ENCODE measurements at regions not wholly inside any gene's neighbourhood (a gene's known extent, or its start where the extent isn't known, plus 50 kb on each side); places are given as distances from the start of the nearest gene placed in this dataset.

- Histone ChIP-seq H3K4me1 (ENCODE audit: control insufficient read depth in 2 of 2, insufficient read depth in 2 of 2, low read length in 1 of 2) (no peaks in the 10 kb centered on the region), H3K9me3 (ENCODE audit: control insufficient read depth in 2 of 2, insufficient read depth in 1 of 2, low read depth in 1 of 2, low read length in 1 of 2) (no peaks in the 10 kb centered on the region), H3K36me3 (ENCODE audit: control insufficient read depth in 2 of 2, insufficient read depth in 2 of 2, low read length in 1 of 2) (no peaks in the 10 kb centered on the region), H3K27me3 (ENCODE audit: control insufficient read depth in 1 of 2, insufficient read depth in 2 of 2, low read length in 2 of 2) (no peaks in the 10 kb centered on the region), H3K4me3 (ENCODE audit: low read depth in 1 of 2, low read length in 2 of 2) (no peak overlapping the region), H3K27ac (ENCODE audit: low read depth in 2 of 2, low read length in 1 of 2) (no peak overlapping the region)
- WGBS, 2 donors: 74 to 84% methylated on average over 3 of the region's 3 CpGs
Measured at GRCh38 chr4:31034550-31034949, 314.4 kb downstream of the PCDH7 start.

- 85 to 95% methylated on average over 1 of the region's 1 CpG for WGBS, 2 donors
- Histone ChIP-seq H3K9me3 (ENCODE audit: control insufficient read depth in 2 of 2, insufficient read depth in 1 of 2, low read depth in 1 of 2, low read length in 1 of 2) (no peaks in the 10 kb centered on the region), H3K27ac (ENCODE audit: low read depth in 2 of 2, low read length in 1 of 2) (no peak overlapping the region)
Measured at GRCh38 chr4:31035761-31036160, 315.6 kb downstream of the PCDH7 start.

DNA sequence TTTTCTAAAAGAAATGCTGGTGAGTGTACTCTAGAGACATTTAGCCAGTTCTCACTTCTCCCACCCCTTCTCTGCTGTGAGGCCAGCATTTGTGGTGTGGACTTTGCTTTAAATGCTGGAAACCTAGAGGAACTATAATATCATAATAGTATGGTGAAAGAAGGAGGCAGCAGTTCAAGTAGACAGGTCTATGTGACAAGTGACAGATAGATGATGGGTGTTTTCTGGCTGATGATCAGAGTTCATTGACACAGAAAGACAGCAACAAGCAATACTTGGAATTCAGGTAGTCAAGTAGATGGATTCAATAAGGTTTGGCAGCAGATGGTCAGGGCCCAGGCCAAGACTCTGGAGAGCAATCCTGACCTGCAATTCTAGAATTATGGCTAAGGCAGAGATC is 317.5 kb downstream of the PCDH7 start:
- Histone ChIP-seq H3K27ac (ENCODE audit: low read depth in 2 of 2, low read length in 1 of 2) (no peak overlapping the region), H3K4me3 (ENCODE audit: low read depth in 1 of 2, low read length in 2 of 2) (no peak overlapping the region), H3K36me3 (ENCODE audit: control insufficient read depth in 2 of 2, insufficient read depth in 2 of 2, low read length in 1 of 2) (no peaks in the 10 kb centered on the region), H3K27me3 (ENCODE audit: control insufficient read depth in 1 of 2, insufficient read depth in 2 of 2, low read length in 2 of 2) (no peaks in the 10 kb centered on the region), H3K4me1 (ENCODE audit: control insufficient read depth in 2 of 2, insufficient read depth in 2 of 2, low read length in 1 of 2) (no peaks in the 10 kb centered on the region), H3K9me3 (ENCODE audit: control insufficient read depth in 2 of 2, insufficient read depth in 1 of 2, low read depth in 1 of 2, low read length in 1 of 2) (no peaks in the 10 kb centered on the region)

More at GRCh38 chr4:31035761-31036160, 315.6 kb downstream of the PCDH7 start:
- Histone ChIP-seq H3K27me3 (ENCODE audit: control insufficient read depth in 1 of 2, insufficient read depth in 2 of 2, low read length in 2 of 2) (no peaks in the 10 kb centered on the region), H3K4me3 (ENCODE audit: low read depth in 1 of 2, low read length in 2 of 2) (no peak overlapping the region), H3K4me1 (ENCODE audit: control insufficient read depth in 2 of 2, insufficient read depth in 2 of 2, low read length in 1 of 2) (no peaks in the 10 kb centered on the region), H3K36me3 (ENCODE audit: control insufficient read depth in 2 of 2, insufficient read depth in 2 of 2, low read length in 1 of 2) (no peaks in the 10 kb centered on the region)

DNA sequence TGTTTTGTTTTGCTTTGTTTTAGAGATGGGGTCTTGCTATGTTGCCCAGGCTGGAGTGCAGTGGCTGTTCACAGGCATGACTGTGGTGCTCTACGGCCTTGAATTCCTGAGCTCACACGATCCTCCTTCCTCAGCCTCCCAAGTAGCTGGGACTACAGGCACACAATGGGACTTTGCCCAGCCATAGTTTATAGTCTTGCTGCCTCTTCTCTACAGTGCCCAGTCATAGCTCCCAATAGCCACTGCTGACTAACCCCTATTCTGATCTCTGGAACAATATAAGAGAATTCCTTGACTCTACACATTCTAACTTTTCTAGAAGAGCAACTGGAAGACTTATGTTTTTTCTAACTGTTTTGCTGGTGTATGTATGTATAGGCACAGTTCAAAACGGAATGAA is 319.2 kb downstream of the PCDH7 start:
- Histone ChIP-seq H3K36me3 (ENCODE audit: control insufficient read depth in 2 of 2, insufficient read depth in 2 of 2, low read length in 1 of 2) (no peaks in the 10 kb centered on the region), H3K9me3 (ENCODE audit: control insufficient read depth in 2 of 2, insufficient read depth in 1 of 2, low read depth in 1 of 2, low read length in 1 of 2) (no peaks in the 10 kb centered on the region), H3K27ac (ENCODE audit: low read depth in 2 of 2, low read length in 1 of 2) (no peak overlapping the region), H3K27me3 (ENCODE audit: control insufficient read depth in 1 of 2, insufficient read depth in 2 of 2, low read length in 2 of 2) (no peaks in the 10 kb centered on the region), H3K4me3 (ENCODE audit: low read depth in 1 of 2, low read length in 2 of 2) (no peak overlapping the region), H3K4me1 (ENCODE audit: control insufficient read depth in 2 of 2, insufficient read depth in 2 of 2, low read length in 1 of 2) (no peaks in the 10 kb centered on the region)
- 83 to 90% methylated on average over 3 of the region's 3 CpGs for WGBS, 2 donors

DNA sequence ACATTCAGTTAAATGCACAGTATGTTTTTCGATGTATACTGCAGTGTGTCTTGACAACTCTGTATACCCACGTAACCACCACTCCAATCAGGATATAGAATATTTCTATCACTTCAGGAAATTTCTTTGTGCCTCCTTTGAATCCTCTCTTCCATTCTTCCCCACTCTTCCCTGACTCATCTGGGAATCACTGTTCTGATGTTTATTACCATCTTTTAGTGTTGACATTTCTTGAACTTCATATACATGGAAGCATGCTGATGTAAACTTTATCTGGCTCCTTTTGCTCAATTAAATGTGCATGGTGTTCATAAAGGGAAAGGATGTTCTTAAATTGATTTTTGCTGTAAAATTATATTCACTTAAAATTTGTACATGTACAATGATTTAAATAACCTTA is 319.9 kb downstream of the PCDH7 start:
- Histone ChIP-seq H3K4me3 (ENCODE audit: low read depth in 1 of 2, low read length in 2 of 2) (no peak overlapping the region), H3K27ac (ENCODE audit: low read depth in 2 of 2, low read length in 1 of 2) (no peak overlapping the region), H3K27me3 (ENCODE audit: control insufficient read depth in 1 of 2, insufficient read depth in 2 of 2, low read length in 2 of 2) (no peaks in the 10 kb centered on the region), H3K9me3 (ENCODE audit: control insufficient read depth in 2 of 2, insufficient read depth in 1 of 2, low read depth in 1 of 2, low read length in 1 of 2) (no peaks in the 10 kb centered on the region), H3K4me1 (ENCODE audit: control insufficient read depth in 2 of 2, insufficient read depth in 2 of 2, low read length in 1 of 2) (no peaks in the 10 kb centered on the region), H3K36me3 (ENCODE audit: control insufficient read depth in 2 of 2, insufficient read depth in 2 of 2, low read length in 1 of 2) (no peaks in the 10 kb centered on the region)
- WGBS, 2 donors: 47 to 79% methylated on average over 2 of the region's 2 CpGs

DNA sequence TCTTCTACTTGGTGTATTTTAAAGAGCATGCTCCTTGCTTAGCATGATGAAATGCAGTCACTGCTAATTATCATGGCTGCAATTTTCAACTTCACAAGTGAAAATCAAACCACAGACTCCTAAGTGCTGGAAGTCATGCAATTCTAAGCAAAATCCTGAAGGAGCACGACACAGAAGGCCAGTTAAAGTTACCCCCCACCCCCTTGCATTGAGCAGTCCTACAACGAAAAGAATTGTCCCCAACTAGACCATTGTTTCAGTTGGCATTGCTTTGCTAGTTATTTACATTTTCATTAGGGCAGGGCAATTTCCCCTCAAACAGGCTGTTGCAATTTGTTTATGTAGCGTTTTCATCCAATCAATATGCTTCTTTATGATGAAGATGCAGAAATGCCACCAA is 321.2 kb downstream of the PCDH7 start:
- H3K4me1 ChIP-seq (ENCODE audit: control insufficient read depth in 2 of 2, insufficient read depth in 2 of 2, low read length in 1 of 2): no peaks in the 10 kb centered on the region
- no peak overlapping the region for H3K27ac ChIP-seq (ENCODE audit: low read depth in 2 of 2, low read length in 1 of 2)
- no peak overlapping the region for H3K4me3 ChIP-seq (ENCODE audit: low read depth in 1 of 2, low read length in 2 of 2)
- H3K27me3 ChIP-seq (ENCODE audit: control insufficient read depth in 1 of 2, insufficient read depth in 2 of 2, low read length in 2 of 2): no peaks in the 10 kb centered on the region
- 68 to 83% methylated on average over 3 of the region's 3 CpGs for WGBS, 2 donors
- H3K9me3 ChIP-seq (ENCODE audit: control insufficient read depth in 2 of 2, insufficient read depth in 1 of 2, low read depth in 1 of 2, low read length in 1 of 2): no peaks in the 10 kb centered on the region
- no peaks in the 10 kb centered on the region for H3K36me3 ChIP-seq (ENCODE audit: control insufficient read depth in 2 of 2, insufficient read depth in 2 of 2, low read length in 1 of 2)

- Histone ChIP-seq H3K4me1 (ENCODE audit: control insufficient read depth in 2 of 2, insufficient read depth in 2 of 2, low read length in 1 of 2) (no peaks in the 10 kb centered on the region), H3K4me3 (ENCODE audit: low read depth in 1 of 2, low read length in 2 of 2) (no peak overlapping the region), H3K9me3 (ENCODE audit: control insufficient read depth in 2 of 2, insufficient read depth in 1 of 2, low read depth in 1 of 2, low read length in 1 of 2) (no peaks in the 10 kb centered on the region), H3K36me3 (ENCODE audit: control insufficient read depth in 2 of 2, insufficient read depth in 2 of 2, low read length in 1 of 2) (no peaks in the 10 kb centered on the region), H3K27ac (ENCODE audit: low read depth in 2 of 2, low read length in 1 of 2) (no peak overlapping the region), H3K27me3 (ENCODE audit: control insufficient read depth in 1 of 2, insufficient read depth in 2 of 2, low read length in 2 of 2) (no peaks in the 10 kb centered on the region)
- WGBS, 2 donors: 84 to 85% methylated on average over 2 of the region's 2 CpGs
Measured at GRCh38 chr4:31041853-31042252, 321.7 kb downstream of the PCDH7 start.

DNA sequence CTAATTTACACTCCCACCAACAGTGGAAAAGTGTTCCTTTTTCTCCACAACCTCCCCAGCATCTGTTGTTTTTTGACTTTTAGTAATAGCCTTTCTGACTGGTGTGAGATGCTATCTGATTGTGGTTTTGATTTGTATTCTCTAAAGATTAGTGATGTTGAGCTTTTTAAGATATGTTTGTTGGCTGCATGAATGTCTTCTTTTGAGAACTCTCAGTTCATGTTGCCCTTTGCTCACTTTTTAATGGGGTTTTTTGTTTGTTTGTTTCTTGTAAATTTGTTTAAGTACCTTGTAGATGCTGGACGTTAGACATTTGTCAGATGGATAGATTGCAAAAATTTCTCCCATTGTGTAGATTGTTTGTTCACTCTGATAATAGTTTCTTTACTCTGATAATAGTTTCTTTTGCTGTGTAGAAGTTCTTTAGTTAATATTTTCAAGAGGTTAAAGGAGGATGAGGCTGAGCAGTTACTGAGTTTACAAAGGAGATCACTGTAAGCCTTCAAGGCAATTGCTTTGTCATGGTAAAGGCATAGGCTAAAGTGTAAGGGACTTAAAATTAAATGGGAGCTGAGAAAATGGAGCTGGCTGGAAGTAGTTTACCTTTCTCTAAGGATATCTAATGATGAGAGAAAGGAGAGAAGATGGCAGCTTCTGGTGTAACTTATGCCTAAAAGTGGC is 323.4 kb downstream of the PCDH7 start:
- 29 to 48% methylated on average over 1 of the region's 1 CpG for WGBS, 2 donors
- no peak overlapping the region for H3K27ac ChIP-seq (ENCODE audit: low read depth in 2 of 2, low read length in 1 of 2)
- no peaks in the 10 kb centered on the region for H3K36me3 ChIP-seq (ENCODE audit: control insufficient read depth in 2 of 2, insufficient read depth in 2 of 2, low read length in 1 of 2)
- H3K4me1 ChIP-seq (ENCODE audit: control insufficient read depth in 2 of 2, insufficient read depth in 2 of 2, low read length in 1 of 2): no peaks in the 10 kb centered on the region
- H3K27me3 ChIP-seq (ENCODE audit: control insufficient read depth in 1 of 2, insufficient read depth in 2 of 2, low read length in 2 of 2): no peaks in the 10 kb centered on the region
- no peak overlapping the region for H3K4me3 ChIP-seq (ENCODE audit: low read depth in 1 of 2, low read length in 2 of 2)
- H3K9me3 ChIP-seq (ENCODE audit: control insufficient read depth in 2 of 2, insufficient read depth in 1 of 2, low read depth in 1 of 2, low read length in 1 of 2): no peaks in the 10 kb centered on the region

GRCh38 chr4:31045151-31045550 is 325.0 kb downstream of the PCDH7 start:
- Histone ChIP-seq H3K27ac (ENCODE audit: low read depth in 2 of 2, low read length in 1 of 2) (no peak overlapping the region), H3K9me3 (ENCODE audit: control insufficient read depth in 2 of 2, insufficient read depth in 1 of 2, low read depth in 1 of 2, low read length in 1 of 2) (no peaks in the 10 kb centered on the region), H3K4me3 (ENCODE audit: low read depth in 1 of 2, low read length in 2 of 2) (no peak overlapping the region), H3K4me1 (ENCODE audit: control insufficient read depth in 2 of 2, insufficient read depth in 2 of 2, low read length in 1 of 2) (no peaks in the 10 kb centered on the region), H3K27me3 (ENCODE audit: control insufficient read depth in 1 of 2, insufficient read depth in 2 of 2, low read length in 2 of 2) (no peaks in the 10 kb centered on the region), H3K36me3 (ENCODE audit: control insufficient read depth in 2 of 2, insufficient read depth in 2 of 2, low read length in 1 of 2) (no peaks in the 10 kb centered on the region)
- WGBS, 2 donors: 59 to 64% methylated on average over 4 of the region's 4 CpGs

GRCh38 chr4:31045724-31046318 is 325.7 kb downstream of the PCDH7 start:
- no peaks in the 10 kb centered on the region for H3K36me3 ChIP-seq (ENCODE audit: control insufficient read depth in 2 of 2, insufficient read depth in 2 of 2, low read length in 1 of 2)
- H3K4me1 ChIP-seq (ENCODE audit: control insufficient read depth in 2 of 2, insufficient read depth in 2 of 2, low read length in 1 of 2): no peaks in the 10 kb centered on the region
- no peak overlapping the region for H3K27ac ChIP-seq (ENCODE audit: low read depth in 2 of 2, low read length in 1 of 2)
- no peaks in the 10 kb centered on the region for H3K27me3 ChIP-seq (ENCODE audit: control insufficient read depth in 1 of 2, insufficient read depth in 2 of 2, low read length in 2 of 2)
- no peaks in the 10 kb centered on the region for H3K9me3 ChIP-seq (ENCODE audit: control insufficient read depth in 2 of 2, insufficient read depth in 1 of 2, low read depth in 1 of 2, low read length in 1 of 2)
- 40 to 42% methylated on average over 2 of the region's 2 CpGs for WGBS, 2 donors
- no peak overlapping the region for H3K4me3 ChIP-seq (ENCODE audit: low read depth in 1 of 2, low read length in 2 of 2)

Measured in esophagus (tissue), 2 donors.